HG03175 (cell line): ENCODE measurements at regions not wholly inside any gene's neighbourhood (a gene's known extent, or its start where the extent isn't known, plus 50 kb on each side); places are given as distances from the start of the nearest gene placed in this dataset.

ENCODE experiments used
- ATAC-seq: cut with Tn5 transposase; IDR thresholded peaks from one replicate; pipeline ENCODE4 v1.9.1; 2021; ENCODE audit warnings: mild to moderate bottlenecking, moderate library complexity; ENCODE audit not compliant: unreplicated experiment

DNA sequence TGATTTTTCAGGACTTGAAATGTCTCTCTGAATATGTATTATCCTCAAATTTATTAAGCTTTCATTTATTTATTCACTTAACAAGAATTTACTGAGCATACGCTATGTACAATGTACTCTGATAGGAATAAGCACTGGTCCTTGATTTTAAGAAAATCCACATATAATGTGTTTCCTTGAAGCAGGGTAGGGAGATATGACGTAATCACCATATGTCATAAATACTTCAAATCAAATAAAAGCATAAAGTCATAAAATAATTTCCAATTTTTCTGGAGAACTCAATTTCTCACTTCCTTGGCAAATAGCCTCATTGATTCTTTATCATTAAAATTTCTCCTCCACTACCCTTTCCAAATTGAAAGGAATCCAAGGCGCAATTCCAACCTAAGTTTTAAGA, 177.8 kb upstream of the GAP43 start:
- ATAC-seq = no peak

DNA sequence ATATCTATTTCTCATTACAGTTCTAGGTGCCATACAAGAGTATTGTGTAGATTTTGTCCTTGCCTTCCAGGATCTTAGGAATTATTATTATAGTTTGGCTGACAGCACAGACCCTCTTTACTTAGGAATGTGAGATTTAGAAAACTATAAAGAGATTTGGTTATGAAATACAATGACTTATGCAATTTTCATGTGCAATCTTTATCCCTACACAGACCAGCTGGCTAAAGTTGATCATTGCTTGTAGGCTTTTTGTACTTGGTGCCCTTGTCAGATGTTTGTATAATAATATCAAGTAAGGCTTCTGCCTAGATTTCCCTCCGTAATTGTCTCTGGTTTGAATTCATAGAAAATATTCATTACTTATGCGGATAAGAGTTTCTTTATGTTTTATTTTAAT, 174.5 kb upstream of the GAP43 start:
- ATAC-seq = no peak

DNA sequence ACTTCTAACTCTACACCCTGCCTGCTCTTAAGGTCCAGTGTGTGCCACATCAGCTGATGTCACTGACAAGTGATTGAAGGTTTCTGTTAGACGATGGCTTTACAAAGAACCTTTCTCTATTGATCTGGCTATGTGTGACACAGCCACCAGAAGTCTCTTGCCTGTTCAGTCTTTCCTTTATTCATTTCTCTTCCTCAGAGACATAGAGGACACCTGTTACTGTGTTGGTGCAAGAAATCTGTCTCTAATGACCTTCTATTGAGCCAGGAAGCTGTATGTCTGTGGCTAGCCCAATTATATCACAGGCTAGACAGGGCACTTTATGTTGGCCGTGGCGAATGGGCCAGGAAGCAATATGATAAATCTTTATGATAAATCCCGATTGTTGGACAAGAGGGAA, 173.3 kb upstream of the GAP43 start:
- no peak for ATAC-seq

DNA sequence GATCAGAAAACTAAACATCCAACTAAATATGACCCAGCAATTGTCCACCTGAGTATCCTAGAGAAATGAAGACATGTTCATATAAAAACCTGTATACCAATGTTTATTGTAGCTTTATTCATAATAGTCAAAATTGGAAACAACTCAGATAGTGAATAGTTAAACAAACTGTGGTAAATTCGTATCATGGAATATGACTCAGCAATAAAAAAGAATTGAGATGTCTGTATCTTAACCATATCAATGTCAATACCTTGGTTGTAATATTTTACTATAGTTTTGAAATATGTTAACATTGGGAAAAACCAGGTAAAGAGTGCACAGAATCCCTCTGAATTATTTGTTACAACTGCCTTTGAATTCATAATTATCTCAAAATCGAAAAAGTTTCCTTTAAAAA, 159.3 kb upstream of the GAP43 start:
- no peak for ATAC-seq

DNA sequence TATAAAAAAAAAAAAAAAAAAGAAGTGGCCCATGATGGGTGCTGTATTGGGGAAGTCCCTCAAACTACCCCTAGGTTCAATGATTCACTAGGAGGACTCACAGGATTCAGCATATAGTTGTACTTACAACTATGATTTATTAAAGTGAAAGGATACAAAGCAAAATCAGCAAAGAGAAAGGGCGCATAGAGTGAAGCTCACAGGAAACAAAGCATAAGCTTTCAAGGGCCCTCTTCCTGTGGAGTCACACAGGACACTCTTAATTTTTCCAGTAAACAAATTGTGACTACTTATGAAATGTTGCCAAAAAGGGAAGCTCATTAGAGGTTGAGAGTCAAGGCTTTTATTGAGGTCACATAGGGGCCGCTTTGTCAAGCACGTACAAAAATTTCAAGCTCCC, 153.7 kb upstream of the GAP43 start:
- no peak for ATAC-seq

DNA sequence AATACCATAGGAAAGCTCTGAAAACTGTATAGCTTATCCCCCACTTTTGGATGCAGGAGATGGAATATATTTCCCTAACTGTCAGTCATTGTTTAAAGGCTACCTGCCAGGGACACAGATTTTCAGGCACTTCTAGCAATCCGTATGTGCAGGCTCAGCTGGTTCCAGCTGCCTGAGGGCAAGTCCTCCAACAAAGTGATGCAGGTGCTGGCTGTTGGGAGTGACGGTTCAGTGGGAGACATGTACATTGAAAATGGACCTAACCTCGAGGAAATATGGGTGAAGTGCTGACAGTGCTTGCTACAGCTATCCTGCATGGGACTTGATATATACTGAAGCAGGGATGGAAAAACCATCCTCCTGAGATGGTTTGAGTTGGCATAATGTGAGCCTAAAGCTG, 153.1 kb upstream of the GAP43 start:
- ATAC-seq = no peak

DNA sequence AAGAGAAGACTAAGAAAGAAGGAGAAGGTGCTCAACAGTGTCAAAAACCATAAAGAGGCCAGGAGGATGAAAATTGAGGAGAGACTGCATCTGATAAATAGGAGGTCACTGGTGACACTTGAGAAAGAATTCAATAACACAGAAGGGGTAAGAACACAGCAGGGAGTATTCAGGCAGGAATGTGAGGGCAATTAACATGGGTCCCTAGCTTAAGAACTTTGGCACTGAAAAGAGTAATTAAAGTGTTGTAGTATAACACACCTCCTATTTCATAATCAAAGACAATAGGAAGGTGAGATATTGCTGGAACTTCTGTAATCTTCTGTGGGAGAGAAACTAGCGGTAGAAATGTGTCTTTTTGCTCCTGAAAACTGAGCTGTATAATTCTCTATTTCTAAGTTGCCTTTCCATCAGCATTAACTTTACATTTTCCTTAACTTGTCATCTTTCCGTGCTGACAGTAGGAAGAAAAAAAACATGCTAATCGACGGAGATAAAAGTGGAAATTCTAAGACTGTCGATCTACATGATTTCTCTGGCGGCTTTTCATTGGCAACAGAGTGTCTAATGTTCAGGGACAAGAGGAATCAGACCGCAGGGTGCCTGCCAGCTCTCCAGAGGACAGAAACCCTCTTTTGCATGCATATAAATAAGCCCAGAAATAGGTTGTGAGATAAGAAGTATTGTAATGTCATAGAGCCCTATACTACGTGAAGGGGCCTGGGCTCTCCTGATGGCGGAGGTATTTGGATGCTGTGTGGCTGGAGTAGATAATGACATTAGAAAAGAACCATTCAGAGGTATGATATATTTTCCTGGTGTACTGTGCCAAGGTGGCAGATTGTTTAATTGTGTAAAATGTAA, 147.9 kb upstream of the GAP43 start:
- no peak for ATAC-seq

DNA sequence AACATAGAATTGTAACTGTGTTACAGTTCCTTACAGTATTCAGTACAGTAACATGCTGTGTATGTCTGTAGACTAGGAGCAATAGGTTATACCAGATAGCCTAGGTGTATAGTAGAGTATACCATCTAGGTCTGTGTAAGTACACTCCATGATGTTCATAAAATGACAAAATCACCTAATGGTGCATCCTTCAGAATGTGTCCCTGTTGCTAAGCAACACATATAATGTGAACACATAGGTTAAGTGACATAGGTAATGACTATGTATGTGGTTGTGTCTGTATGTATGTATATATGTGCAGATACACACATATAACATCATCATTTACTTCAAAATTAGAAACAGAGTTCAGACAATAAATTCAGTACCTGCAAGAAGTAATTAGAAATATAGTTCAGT, 146.8 kb upstream of the GAP43 start:
- ATAC-seq = no peak

DNA sequence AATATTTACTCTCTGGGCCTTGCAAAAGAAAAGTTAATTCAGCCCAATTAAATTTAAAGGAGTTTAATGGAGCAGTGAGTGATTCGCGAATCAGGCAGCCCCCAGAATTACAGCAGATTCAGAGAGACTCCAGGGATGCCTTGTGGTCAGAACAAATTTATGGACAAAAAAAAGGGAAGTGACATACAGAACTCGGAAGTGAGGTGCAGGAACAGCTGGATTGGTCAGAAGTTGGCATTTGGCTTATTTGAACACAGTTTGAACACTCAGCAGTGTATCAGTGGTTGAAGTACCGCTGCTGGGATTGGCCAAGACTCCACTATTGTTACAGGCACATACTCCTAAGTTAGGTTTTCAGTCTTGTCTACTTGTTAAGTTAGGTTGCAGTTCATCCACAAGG, 145.0 kb upstream of the GAP43 start:
- no peak for ATAC-seq

DNA sequence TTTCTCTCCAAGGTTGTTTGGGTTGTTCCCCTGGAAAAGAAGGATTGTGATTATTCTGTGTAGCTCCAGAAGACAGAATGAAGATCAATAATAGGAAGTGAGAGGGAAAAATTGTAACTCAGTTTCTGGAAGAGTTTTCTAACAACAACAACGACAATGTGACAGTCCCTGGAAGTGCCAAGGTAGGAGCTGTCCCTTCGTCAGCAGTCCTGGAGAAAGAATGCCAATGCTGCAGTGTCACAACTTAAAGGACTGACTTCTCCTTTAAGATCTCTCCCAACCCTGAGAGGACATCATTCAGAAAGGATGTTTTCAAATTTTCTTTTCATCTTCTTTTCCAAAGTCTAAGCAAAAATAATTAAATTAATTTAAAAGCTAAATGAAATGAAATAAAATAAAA, 136.4 kb upstream of the GAP43 start:
- no peak for ATAC-seq

DNA sequence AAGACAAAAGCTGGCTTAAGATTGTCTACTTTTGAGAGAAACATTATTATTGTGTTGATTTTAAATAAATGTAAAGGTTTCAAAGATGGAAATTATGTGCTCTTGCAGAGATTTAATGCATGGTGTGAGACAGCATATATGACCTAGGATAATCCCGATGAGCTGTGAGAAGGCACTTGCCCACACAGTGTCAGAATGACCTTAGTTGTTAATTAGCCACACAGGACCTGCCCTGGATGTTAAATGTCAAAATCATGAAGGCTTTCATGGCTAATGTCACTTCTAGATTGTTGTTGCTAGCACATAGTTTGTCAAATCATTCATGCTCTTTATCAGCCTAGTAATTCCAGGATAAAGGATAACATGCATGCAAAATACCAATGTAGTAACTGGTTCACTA, 135.3 kb upstream of the GAP43 start:
- ATAC-seq = no peak

DNA sequence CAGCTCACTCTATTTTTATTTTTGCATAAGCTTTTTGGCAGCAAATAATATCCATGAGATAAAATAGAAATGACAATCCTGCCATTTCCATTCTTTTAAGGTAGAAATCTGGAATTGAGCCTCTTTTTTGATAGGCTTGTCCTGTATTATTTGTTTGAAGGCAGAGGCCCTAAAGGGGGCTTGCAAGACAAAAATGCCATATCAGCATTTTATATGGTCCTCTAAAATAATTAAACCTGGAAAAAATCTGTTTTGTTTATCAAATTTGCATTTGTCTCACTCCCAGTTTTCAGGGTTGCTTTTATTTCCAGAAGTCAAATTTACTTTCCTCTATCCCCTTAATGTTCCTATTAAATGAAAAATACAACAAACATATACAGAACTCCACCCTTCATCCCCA, 134.9 kb upstream of the GAP43 start:
- ATAC-seq = no peak

DNA sequence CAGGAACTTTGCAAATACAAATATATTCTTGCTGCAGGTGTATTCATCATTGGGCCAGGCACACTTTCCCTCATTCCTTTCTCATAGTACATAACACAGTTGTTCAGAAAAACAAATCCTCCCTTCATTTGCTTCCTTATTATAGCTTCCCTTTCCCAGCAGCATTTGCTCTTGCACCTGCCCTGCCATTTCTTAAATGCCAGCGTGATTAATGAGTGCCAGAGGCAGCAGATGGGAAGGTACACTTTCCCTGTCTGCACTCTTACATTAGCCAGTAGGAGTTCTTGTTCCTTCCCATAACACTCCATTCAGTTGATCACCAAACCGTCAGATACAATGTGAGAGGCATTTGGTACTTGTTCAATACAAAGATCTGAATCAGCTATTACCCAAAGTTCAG, 128.5 kb upstream of the GAP43 start:
- ATAC-seq = no peak

DNA sequence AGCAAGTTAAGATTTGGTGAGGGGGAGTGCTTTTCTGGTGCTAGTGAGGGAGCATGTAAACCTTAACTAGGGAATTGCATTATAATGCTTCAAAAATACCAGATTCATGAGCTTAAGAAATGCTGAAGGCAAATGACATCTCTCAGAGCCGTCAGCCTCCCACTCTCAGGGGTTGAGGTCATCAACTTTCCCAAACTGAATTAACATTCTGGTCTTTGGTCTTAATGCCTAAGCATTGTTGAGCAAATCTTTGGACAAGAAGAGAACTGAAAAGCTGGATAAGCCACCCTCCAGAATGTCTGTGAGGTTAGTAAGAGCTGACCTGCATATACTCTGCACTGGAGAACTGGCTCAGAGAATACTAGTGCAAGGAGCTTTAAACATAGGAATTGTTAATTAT, 124.9 kb upstream of the GAP43 start:
- ATAC-seq = no peak

DNA sequence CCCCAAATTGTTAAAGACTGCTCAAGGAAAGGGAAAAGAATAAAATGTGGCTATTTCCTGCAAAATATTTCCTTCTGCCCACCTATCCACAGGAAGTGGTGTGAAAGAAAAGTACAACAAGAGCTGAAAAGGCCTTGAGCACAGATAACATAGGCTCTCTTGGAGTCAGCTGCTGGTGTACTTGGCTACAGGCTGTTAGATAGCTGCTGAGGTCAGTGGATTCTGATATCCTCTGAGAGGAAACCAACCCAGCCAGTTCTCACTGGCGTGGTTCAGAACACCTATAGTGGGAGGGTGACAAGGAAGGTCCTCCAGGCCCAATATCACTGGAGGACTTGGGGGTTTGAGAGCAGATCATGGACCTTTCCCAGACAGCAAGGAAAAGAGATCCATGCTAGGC, 124.4 kb upstream of the GAP43 start:
- ATAC-seq = no peak

DNA sequence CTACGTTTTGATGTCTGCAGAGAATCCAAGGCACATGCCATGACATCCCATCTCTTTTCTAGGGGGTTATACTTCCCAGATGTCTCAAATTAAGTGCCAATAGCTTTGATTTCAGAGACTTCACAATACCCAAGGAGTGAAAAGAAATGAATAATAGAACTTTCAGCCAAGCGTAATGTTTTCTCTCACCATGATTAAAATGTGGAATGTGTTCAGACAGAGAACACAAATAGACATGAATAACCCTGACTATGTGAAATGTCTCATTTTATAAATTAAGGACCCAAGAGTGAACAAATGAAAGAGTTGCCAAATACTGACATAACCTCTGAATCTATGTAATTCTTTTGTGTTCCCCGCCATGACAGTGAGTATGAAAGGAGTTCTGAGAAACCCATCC, 123.6 kb upstream of the GAP43 start:
- ATAC-seq = no peak

DNA sequence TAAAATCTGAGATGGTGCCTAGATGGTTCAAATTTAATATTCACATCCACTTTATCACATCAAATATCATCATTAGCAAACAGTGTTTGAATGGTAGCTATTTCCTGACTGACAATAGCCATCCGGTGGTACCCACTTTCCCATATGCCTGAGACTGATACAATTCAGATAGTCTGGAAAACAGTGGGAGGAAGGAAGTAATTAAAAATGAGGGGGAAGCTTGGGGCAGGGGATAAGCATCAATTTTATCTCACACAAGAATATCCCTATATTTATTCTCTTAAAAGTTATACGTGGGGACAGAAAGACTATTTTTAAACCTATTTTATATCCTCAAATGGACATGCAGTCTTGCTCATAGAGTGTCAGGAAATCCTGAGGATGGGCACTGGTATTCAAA, 122.5 kb upstream of the GAP43 start:
- no peak for ATAC-seq

DNA sequence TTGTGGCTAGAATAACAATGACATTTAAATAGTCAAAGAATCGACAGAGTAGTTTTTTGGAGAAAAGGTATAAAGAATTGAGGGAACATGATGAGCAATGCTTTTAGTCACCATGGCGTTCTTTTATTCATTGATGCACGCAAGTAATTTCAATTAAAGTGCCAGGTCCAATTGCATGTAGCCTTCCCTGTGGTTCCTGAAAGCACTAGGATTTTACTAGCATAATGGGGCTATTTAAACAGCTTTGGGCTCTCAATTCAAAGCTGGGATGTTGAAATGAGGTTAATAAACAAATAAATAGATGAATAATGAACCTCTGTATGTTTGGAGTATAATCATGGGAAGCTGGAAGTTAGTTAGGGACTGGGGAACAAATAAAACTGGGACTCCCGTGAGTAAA, 121.2 kb upstream of the GAP43 start:
- ATAC-seq = no peak

DNA sequence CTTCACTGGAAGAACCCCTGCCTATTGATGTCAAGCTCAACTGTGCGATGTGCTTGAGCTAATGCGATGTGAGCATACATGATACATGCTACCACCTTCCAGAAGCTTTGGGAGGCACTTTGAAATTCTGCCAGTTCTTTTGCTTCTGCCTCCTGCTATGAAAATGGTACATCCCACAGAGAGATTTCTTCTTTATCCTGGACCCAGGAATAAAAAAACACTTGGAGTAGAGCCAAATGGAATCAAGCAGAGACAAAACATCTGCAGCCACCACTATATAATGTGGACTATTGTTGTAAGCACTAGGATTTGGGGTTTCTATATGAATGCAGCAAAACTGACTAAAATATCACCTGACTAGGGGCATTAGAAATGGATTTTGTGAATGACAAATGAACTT, 119.9 kb upstream of the GAP43 start:
- ATAC-seq = no peak

DNA sequence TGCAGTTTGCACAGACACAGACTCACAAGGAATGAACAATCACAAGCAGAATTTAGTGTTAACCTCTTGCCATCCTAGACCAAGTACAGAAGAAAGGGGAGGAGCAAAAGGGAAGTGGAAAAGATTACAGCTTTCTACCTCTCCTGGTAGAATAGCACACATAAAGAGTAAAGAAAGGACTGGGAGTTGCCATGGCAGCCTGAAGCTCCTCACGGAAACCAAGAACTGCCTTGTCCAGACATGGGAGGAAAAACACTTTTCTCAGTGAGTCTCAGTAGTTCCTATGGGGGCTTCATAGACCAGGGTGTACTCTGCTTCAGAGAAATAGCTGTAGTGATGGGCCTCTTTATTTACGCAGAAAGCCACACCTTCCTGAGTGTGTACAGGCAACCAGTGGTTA, 114.7 kb upstream of the GAP43 start:
- no peak for ATAC-seq

DNA sequence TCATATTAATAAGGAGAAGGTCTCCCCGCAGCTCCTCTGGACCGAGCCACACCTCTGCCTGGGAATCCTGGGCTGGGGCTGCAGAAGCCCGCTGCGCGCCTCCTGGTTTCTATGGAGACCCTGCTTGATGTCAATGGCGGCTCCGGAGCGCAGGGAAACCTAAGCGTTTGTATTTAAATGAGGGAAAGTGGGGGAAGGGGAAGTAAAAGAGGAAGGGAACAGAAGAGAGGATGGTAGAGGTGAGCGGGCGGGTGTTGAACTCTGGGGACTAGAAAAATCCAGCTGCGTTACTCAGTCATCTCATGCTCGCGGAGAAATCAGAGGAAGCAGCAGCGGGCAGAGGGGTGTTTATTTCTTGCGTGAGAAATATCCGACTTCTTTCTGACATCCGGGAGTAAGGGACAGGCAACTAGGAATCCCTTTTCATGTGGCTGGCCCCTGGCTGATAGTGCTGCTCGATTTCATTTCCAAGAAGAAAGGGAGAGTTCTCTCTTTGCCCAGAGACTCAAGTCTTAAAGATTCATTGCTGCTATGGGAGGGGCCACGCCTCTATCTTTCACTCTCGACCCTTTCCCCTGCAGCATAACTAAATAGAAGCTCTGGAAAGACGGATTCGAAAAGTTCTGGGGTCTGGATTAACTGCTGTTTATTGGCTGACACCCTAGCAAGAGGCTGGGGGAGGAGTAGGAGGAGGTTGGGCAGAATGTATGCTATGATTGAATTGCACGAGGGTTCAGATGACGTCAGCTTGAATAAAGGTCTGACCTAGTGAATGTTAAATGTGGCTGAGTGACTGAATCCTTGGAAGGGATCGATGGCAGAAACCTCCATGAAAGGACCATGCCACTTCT, 110.5 kb upstream of the GAP43 start:
- ATAC-seq = no peak

DNA sequence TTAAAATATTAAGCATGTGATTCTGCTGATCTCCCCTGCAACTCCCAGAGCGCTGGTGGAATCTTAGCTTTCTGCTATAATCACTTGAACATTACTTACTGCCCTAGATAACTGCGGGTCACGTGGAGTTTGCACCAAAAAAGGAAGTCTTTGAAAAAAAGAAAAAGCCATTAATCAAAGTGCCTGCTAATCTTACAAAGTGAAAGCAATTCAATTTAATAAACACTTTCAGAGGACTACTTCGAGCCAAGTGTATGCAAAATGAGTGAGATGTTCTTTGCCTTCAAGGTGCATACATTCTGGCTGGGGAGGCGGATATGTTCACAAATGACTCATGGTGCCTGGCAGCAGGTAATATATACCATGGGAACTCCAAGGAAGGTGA, 109.9 kb upstream of the GAP43 start:
- ATAC-seq = no peak
